Ishikawa (cell line): ENCODE measurements at regions not wholly inside any gene's neighbourhood (a gene's known extent, or its start where the extent isn't known, plus 50 kb on each side); places are given as distances from the start of the nearest gene placed in this dataset.

Source experiments
- CEBPB ChIP-seq: IDR thresholded peaks from 2 replicates; pipeline ENCODE4 v1.6.1; 2012
- EGR1 ChIP-seq: IDR thresholded peaks from 2 replicates; pipeline ENCODE4 v1.6.1; 2012
- EP300 ChIP-seq: IDR thresholded peaks from 2 replicates; pipeline ENCODE4 v1.6.1; 2012; ENCODE audit warnings: borderline replicate concordance
- FOXM1 ChIP-seq: IDR thresholded peaks from 2 replicates; pipeline ENCODE4 v1.6.1; 2012; ENCODE audit warnings: low read depth, borderline replicate concordance
- NFIC ChIP-seq: IDR thresholded peaks from 2 replicates; pipeline ENCODE4 v1.6.1; 2012
- RAD21 ChIP-seq: IDR thresholded peaks from 2 replicates; pipeline ENCODE4 v1.6.1; 2012; ENCODE audit warnings: low read depth
- TAF1 ChIP-seq: IDR thresholded peaks from 2 replicates; pipeline ENCODE4 v1.6.1; 2012; ENCODE audit warnings: low read depth, mild to moderate bottlenecking
- TCF12 ChIP-seq: IDR thresholded peaks from 2 replicates; pipeline ENCODE4 v1.6.1; 2012; ENCODE audit warnings: low read depth
- YY1 ChIP-seq: IDR thresholded peaks from 2 replicates; pipeline ENCODE4 v1.6.1; 2012; ENCODE audit warnings: low read depth
- ZBTB7A ChIP-seq: IDR thresholded peaks from 2 replicates; pipeline ENCODE4 v1.6.1; 2012; ENCODE audit warnings: low read depth
- TF ChIP-seq, protein P1 (sequence below): IDR thresholded peaks from 2 replicates; pipeline ENCODE4 v1.6.1; 2012
- TF ChIP-seq, protein P2 (sequence below): IDR thresholded peaks from 2 replicates; pipeline ENCODE4 v1.6.1; 2012
- TF ChIP-seq, protein P3 (sequence below): IDR thresholded peaks from 2 replicates; pipeline ENCODE4 v1.6.1; 2012; ENCODE audit warnings: low read depth, mild to moderate bottlenecking

DNA sequence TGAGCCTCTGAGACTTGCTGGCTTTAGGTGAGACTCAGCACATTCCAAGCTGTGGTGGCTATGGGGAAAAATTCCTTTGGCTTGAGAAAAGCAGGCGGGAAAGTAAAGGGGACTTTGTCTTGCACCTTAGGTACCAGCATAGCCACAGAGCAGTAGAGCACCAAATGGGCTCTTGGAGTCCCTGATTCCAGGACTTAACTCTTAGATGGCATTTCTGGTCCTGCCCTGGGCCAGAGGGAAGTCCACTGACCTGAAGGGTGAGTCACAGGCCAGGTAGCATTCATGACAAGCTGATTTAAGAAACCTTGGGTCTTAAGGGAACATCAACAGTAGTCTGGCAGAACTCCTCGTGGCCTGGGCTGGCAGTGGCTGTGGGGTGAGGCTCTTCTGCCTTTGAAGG is 344.7 kb downstream of the DUSP10 start:
- TF ChIP-seq, protein P1, sequence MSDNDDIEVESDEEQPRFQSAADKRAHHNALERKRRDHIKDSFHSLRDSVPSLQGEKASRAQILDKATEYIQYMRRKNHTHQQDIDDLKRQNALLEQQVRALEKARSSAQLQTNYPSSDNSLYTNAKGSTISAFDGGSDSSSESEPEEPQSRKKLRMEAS, result no peak
- no peak for TF ChIP-seq EP300
- TF ChIP-seq, protein P2, sequence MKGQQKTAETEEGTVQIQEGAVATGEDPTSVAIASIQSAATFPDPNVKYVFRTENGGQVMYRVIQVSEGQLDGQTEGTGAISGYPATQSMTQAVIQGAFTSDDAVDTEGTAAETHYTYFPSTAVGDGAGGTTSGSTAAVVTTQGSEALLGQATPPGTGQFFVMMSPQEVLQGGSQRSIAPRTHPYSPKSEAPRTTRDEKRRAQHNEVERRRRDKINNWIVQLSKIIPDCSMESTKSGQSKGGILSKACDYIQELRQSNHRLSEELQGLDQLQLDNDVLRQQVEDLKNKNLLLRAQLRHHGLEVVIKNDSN, result no peak
- no peak for TF ChIP-seq NFIC
- no peak for TF ChIP-seq TCF12
- TF ChIP-seq, protein P3, sequence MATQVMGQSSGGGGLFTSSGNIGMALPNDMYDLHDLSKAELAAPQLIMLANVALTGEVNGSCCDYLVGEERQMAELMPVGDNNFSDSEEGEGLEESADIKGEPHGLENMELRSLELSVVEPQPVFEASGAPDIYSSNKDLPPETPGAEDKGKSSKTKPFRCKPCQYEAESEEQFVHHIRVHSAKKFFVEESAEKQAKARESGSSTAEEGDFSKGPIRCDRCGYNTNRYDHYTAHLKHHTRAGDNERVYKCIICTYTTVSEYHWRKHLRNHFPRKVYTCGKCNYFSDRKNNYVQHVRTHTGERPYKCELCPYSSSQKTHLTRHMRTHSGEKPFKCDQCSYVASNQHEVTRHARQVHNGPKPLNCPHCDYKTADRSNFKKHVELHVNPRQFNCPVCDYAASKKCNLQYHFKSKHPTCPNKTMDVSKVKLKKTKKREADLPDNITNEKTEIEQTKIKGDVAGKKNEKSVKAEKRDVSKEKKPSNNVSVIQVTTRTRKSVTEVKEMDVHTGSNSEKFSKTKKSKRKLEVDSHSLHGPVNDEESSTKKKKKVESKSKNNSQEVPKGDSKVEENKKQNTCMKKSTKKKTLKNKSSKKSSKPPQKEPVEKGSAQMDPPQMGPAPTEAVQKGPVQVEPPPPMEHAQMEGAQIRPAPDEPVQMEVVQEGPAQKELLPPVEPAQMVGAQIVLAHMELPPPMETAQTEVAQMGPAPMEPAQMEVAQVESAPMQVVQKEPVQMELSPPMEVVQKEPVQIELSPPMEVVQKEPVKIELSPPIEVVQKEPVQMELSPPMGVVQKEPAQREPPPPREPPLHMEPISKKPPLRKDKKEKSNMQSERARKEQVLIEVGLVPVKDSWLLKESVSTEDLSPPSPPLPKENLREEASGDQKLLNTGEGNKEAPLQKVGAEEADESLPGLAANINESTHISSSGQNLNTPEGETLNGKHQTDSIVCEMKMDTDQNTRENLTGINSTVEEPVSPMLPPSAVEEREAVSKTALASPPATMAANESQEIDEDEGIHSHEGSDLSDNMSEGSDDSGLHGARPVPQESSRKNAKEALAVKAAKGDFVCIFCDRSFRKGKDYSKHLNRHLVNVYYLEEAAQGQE, result no peak
- no peak for TF ChIP-seq TAF1
- no peak for TF ChIP-seq RAD21
- TF ChIP-seq YY1, result no peak
- TF ChIP-seq EGR1, result no peak
- TF ChIP-seq FOXM1, result no peak
- no peak for TF ChIP-seq ZBTB7A
- no peak for TF ChIP-seq CEBPB
